HG02870 (cell line): ENCODE measurements at regions not wholly inside any gene's neighbourhood (a gene's known extent, or its start where the extent isn't known, plus 50 kb on each side); places are given as distances from the start of the nearest gene placed in this dataset.
"Not testable (repeated sequence)": the region's sequence is repeated elsewhere in the genome, so short reads cannot be mapped to it uniquely, and the experiment has no call there.

Source experiments
- ATAC-seq: cut with Tn5 transposase; IDR thresholded peaks from one replicate; pipeline ENCODE4 v1.9.1; 2021; ENCODE audit warnings: mild to moderate bottlenecking, moderate library complexity; ENCODE audit not compliant: unreplicated experiment

GRCh38 chr10:3325954-3326750 is 153.6 kb upstream of the PITRM1 start:
- no peak for ATAC-seq

GRCh38 chr10:3324612-3325038 is 152.0 kb upstream of the PITRM1 start:
- ATAC-seq: no peak

- no peak for ATAC-seq
Measured at GRCh38 chr10:3323865-3324498, 151.4 kb upstream of the PITRM1 start.

GRCh38 chr10:3321123-3321522 is 148.5 kb upstream of the PITRM1 start:
- no peak for ATAC-seq

GRCh38 chr10:3319811-3320226 is 147.2 kb upstream of the PITRM1 start:
- ATAC-seq: no peak

GRCh38 chr10:3318480-3318807 is 145.9 kb upstream of the PITRM1 start:
- not testable (repeated sequence) for ATAC-seq

GRCh38 chr10:3317553-3318479 is 145.2 kb upstream of the PITRM1 start:
- ATAC-seq: not testable (repeated sequence)

- not testable (repeated sequence) for ATAC-seq
Measured at GRCh38 chr10:3314445-3315085, 142.0 kb upstream of the PITRM1 start.

- ATAC-seq: not testable (repeated sequence)
Measured at GRCh38 chr10:3313784-3314444, 141.3 kb upstream of the PITRM1 start.

- no peak for ATAC-seq
Measured at GRCh38 chr10:3312403-3312940, 139.9 kb upstream of the PITRM1 start.

GRCh38 chr10:3310016-3310784 is 137.6 kb upstream of the PITRM1 start:
- ATAC-seq: no peak

GRCh38 chr10:3306050-3306449 is 133.5 kb upstream of the PITRM1 start:
- no peak for ATAC-seq

- no peak for ATAC-seq
Measured at GRCh38 chr10:3295582-3296151, 123.1 kb upstream of the PITRM1 start.

- no peak for ATAC-seq
Measured at GRCh38 chr10:3294919-3295581, 122.5 kb upstream of the PITRM1 start.

GRCh38 chr10:3293581-3294431 is 121.2 kb upstream of the PITRM1 start:
- ATAC-seq: no peak

GRCh38 chr10:3292636-3293035 is 120.1 kb upstream of the PITRM1 start:
- ATAC-seq: no peak

GRCh38 chr10:3290550-3290949 is 118.0 kb upstream of the PITRM1 start:
- no peak for ATAC-seq
